PC-3 (cell line): ENCODE measurements at regions not wholly inside any gene's neighbourhood (a gene's known extent, or its start where the extent isn't known, plus 50 kb on each side); places are given as distances from the start of the nearest gene placed in this dataset.

Experiments
- CTCF ChIP-seq: fragments of 300-600 bp; sonication (generic); conservative IDR thresholded peaks from 2 replicates; pipeline ENCODE4 v1.5.1; 2017; ENCODE audit warnings: antibody characterized with exemption, low read depth, mild to moderate bottlenecking, low read length
- EZH2phosphoT487 ChIP-seq: fragments of 300-600 bp; sonication (generic); IDR thresholded peaks from 2 replicates; pipeline ENCODE4 v1.6.1; 2018; ENCODE audit warnings: mild to moderate bottlenecking, antibody characterized with exemption, low read length, borderline replicate concordance

GRCh38 chr12:61504396-61505080 is 755.7 kb upstream of the USP15 start:
- TF ChIP-seq CTCF: no peak
- TF ChIP-seq EZH2phosphoT487: no peak
